ENCODE measurements at regions not wholly inside any gene's neighbourhood (a gene's known extent, or its start where the extent isn't known, plus 50 kb on each side); places are given as distances from the start of the nearest gene placed in this dataset.

GRCh38 chr13:95499811-95500712 lies 52.5 kb upstream of the CLDN10 start:
- DNase-seq, result no peak

- no peak for DNase-seq
Measured at GRCh38 chr13:95502216-95502615, 50.3 kb upstream of the CLDN10 start.
